H1 (cell line): ENCODE measurements at regions not wholly inside any gene's neighbourhood (a gene's known extent, or its start where the extent isn't known, plus 50 kb on each side); places are given as distances from the start of the nearest gene placed in this dataset.
"Not testable (repeated sequence)": the region's sequence is repeated elsewhere in the genome, so short reads cannot be mapped to it uniquely, and the experiment has no call there.

Experiments used
- CTCF ChIA-PET: fragments of 300-600 bp; sonication (Branson Sonifier 250); formaldehyde crosslinking; loops from one replicate; lab custom pipeline; 2021; ENCODE audit not compliant: partially characterized antibody; lab: Charles Lee
- POLR2A ChIA-PET: fragments of 300-600 bp; sonication (Branson Sonifier 250); formaldehyde crosslinking; loops from one replicate; lab custom pipeline; 2021; ENCODE audit warnings: inconsistent platforms; ENCODE audit not compliant: partially characterized antibody; lab: Charles Lee
- DNase-seq, 2 experiments: peaks; one replicate each; pipeline versions ENCODE4 v3.0.0 to v3.0.0-alpha.2; 2010 to 2022; ENCODE audit warnings: low spot score in 2 of 2, low read depth in 1 of 2, mixed read lengths in 1 of 2
- FAIRE-seq: peaks from 2 replicates; lab custom pipeline; 2011; peaks lifted over from hg19 to GRCh38; lab: Jason Lieb, UNC
- H2AFZ ChIP-seq: 2 replicates; pipeline ENCODE4 v1.8.1; 2012; ENCODE audit warnings: low read length, inconsistent platforms
- H2AK5ac ChIP-seq: 2 replicates; pipeline ENCODE4 v1.6.1; 2013; ENCODE audit warnings: low read depth, low read length
- H2BK120ac ChIP-seq: replicated peaks from 2 replicates; pipeline ENCODE3; 2013; ENCODE audit warnings: low read depth, low read length, inconsistent platforms
- H2BK12ac ChIP-seq: 2 replicates; pipeline ENCODE4 v1.6.1; 2013; ENCODE audit warnings: low read depth, low read length
- H2BK15ac ChIP-seq: 2 replicates; pipeline ENCODE4 v1.6.1; 2013; ENCODE audit warnings: low read length
- H2BK20ac ChIP-seq: 2 replicates; pipeline ENCODE4 v1.6.1; 2013; ENCODE audit warnings: low read length
- H2BK5ac ChIP-seq: 2 replicates; pipeline ENCODE4 v1.6.1; 2013; ENCODE audit warnings: low read depth, low read length
- H3K14ac ChIP-seq: 2 replicates; pipeline ENCODE4 v1.6.1; 2013; ENCODE audit warnings: inconsistent platforms; ENCODE audit not compliant: insufficient read length
- H3K18ac ChIP-seq: 2 replicates; pipeline ENCODE4 v1.6.1; 2013; ENCODE audit warnings: low read length; ENCODE audit errors: extremely low read depth
- H3K23ac ChIP-seq: 2 replicates; pipeline ENCODE4 v1.6.1; 2013; ENCODE audit warnings: inconsistent platforms; ENCODE audit not compliant: insufficient read length
- H3K23me2 ChIP-seq: 2 replicates; pipeline ENCODE4 v1.6.1; 2013; ENCODE audit warnings: low read depth, low read length
- H3K27ac ChIP-seq: 2 replicates; pipeline ENCODE4 v1.6.1; 2011; ENCODE audit warnings: low read depth, low read length, inconsistent platforms
- H3K27me3 ChIP-seq, 4 experiments: replicated peaks in 1 of 4; 1 replicate in 1 of 4; 2 replicates in 3 of 4; pipeline versions ENCODE4 v1.6.1 to v1.8.1; 2011 to 2013; ENCODE audit warnings: low read length in 3 of 4, mild to moderate bottlenecking in 3 of 4, inconsistent platforms in 2 of 4, mixed read lengths in 2 of 4, moderate library complexity in 1 of 4; ENCODE audit not compliant: control insufficient read depth in 3 of 4, insufficient read depth in 3 of 4; ENCODE audit errors: extremely low read depth in 1 of 4
- H3K36me3 ChIP-seq, 4 experiments: 2 replicates each; pipeline versions ENCODE4 v1.6.1 to v1.8.1; 2011 to 2013; ENCODE audit warnings: mild to moderate bottlenecking in 4 of 4, low read length in 3 of 4, moderate library complexity in 2 of 4, control low read depth in 1 of 4, inconsistent platforms in 1 of 4; ENCODE audit not compliant: insufficient read depth in 4 of 4, control insufficient read depth in 2 of 4
- H3K4ac ChIP-seq: replicated peaks from 2 replicates; pipeline ENCODE3; 2013; ENCODE audit warnings: low read length, low read depth, mixed read lengths, inconsistent platforms; ENCODE audit not compliant: insufficient read length
- H3K4me1 ChIP-seq, 4 experiments: replicated peaks in 1 of 4; 1 replicate in 1 of 4; 2 replicates in 3 of 4; pipeline versions ENCODE4 v1.6.1 to v1.8.1; 2011 to 2013; ENCODE audit warnings: low read length in 3 of 4, inconsistent platforms in 2 of 4, mixed read lengths in 1 of 4; ENCODE audit not compliant: insufficient read depth in 4 of 4, control insufficient read depth in 3 of 4
- H3K4me2 ChIP-seq, 2 experiments: 2 replicates each; pipeline versions ENCODE4 v1.6.1 to v1.8.1; 2011 to 2013; ENCODE audit warnings: low read depth in 2 of 2, low read length in 2 of 2, control low read depth in 1 of 2, inconsistent platforms in 1 of 2, mild to moderate bottlenecking in 1 of 2; ENCODE audit not compliant: insufficient read depth in 1 of 2
- H3K4me3 ChIP-seq, 4 experiments: fragments of 200-600, 300-600 bp in 1 of 4; sonication (generic), shearing (Covaris generic), sonication (Bioruptor Twin) in 1 of 4; 2 replicates each; pipeline versions ENCODE4 v1.5.1 to v1.8.1; 2011 to 2016; ENCODE audit warnings: low read length in 4 of 4, low read depth in 3 of 4, control low read depth in 2 of 4, inconsistent platforms in 2 of 4, mild to moderate bottlenecking in 2 of 4, mixed read lengths in 1 of 4, moderate library complexity in 1 of 4; ENCODE audit not compliant: insufficient read depth in 2 of 4; ENCODE audit errors: extremely low read depth in 1 of 4
- H3K56ac ChIP-seq: replicated peaks from 2 replicates; pipeline ENCODE3; 2013; ENCODE audit warnings: low read depth, mild to moderate bottlenecking, mixed read lengths, low read length, inconsistent platforms; ENCODE audit not compliant: insufficient read length
- H3K79me1 ChIP-seq: 2 replicates; pipeline ENCODE4 v1.6.1; 2013; ENCODE audit warnings: low read depth, low read length, control low read depth
- H3K79me2 ChIP-seq, 2 experiments: 2 replicates each; pipeline versions ENCODE4 v1.6.1 to v1.8.1; 2012 to 2013; ENCODE audit warnings: low read length in 2 of 2, mild to moderate bottlenecking in 2 of 2, inconsistent platforms in 1 of 2; ENCODE audit not compliant: insufficient read depth in 2 of 2, control insufficient read depth in 1 of 2
- H3K9ac ChIP-seq, 4 experiments: replicated peaks in 1 of 4; 1 replicate in 1 of 4; 2 replicates in 3 of 4; pipeline versions ENCODE4 v1.6.1 to v1.8.1; 2011 to 2013; ENCODE audit warnings: low read depth in 3 of 4, low read length in 3 of 4, control low read depth in 2 of 4, mild to moderate bottlenecking in 2 of 4, moderate library complexity in 2 of 4, inconsistent platforms in 1 of 4; ENCODE audit errors: extremely low read depth in 1 of 4
- H3K9me3 ChIP-seq, 2 experiments: 2 replicates each; pipeline versions ENCODE4 v1.6.1 to v1.8.1; 2012 to 2013; ENCODE audit warnings: mild to moderate bottlenecking in 2 of 2, moderate library complexity in 2 of 2, control low read depth in 1 of 2, inconsistent platforms in 1 of 2, low read depth in 1 of 2, low read length in 1 of 2, mixed read lengths in 1 of 2; ENCODE audit not compliant: insufficient read depth in 2 of 2
- H4K20me1 ChIP-seq, 2 experiments: replicated peaks in 1 of 2; 2 replicates each; pipeline versions ENCODE3 to v1.8.1; 2011 to 2013; ENCODE audit warnings: inconsistent platforms in 2 of 2, low read length in 2 of 2, mild to moderate bottlenecking in 1 of 2; ENCODE audit not compliant: insufficient read depth in 2 of 2, control insufficient read depth in 1 of 2
- H4K5ac ChIP-seq: 2 replicates; pipeline ENCODE4 v1.6.1; 2013; ENCODE audit warnings: low read length, low read depth, mixed read lengths, inconsistent platforms; ENCODE audit not compliant: insufficient read length
- H4K8ac ChIP-seq: 2 replicates; pipeline ENCODE4 v1.8.0; 2013; ENCODE audit warnings: mild to moderate bottlenecking, moderate library complexity, low read length, inconsistent platforms; ENCODE audit not compliant: insufficient read depth; ENCODE audit errors: extremely low read depth
- H4K91ac ChIP-seq: replicated peaks from 2 replicates; pipeline ENCODE3; 2013; ENCODE audit warnings: low read length, mixed read lengths, inconsistent platforms; ENCODE audit not compliant: insufficient read length
- POLR2A ChIP-seq, 2 experiments: IDR thresholded peaks; 1 replicate in 1 of 2; 2 replicates in 1 of 2; pipeline ENCODE4 v1.6.1; 2011; ENCODE audit warnings: low read depth in 2 of 2, low read length in 2 of 2, mild to moderate bottlenecking in 2 of 2; ENCODE audit errors: control extremely low read depth in 1 of 2
- WGBS, 2 experiments: shearing (Covaris generic) in 1 of 2; methylation state at CpG; one replicate each; pipeline versions ENCODE4 v1.1.6 to v1.1.7; 2013 to 2015; ENCODE audit warnings: low lambda C conversion rate in 2 of 2, mixed read lengths in 2 of 2, inconsistent platforms in 1 of 2, low coverage in 1 of 2, missing lambda C conversion rate in 1 of 2; ENCODE audit not compliant: insufficient replicate concordance in 2 of 2, insufficient coverage in 1 of 2, insufficient read length in 1 of 2; ENCODE audit errors: extremely low coverage in 1 of 2, missing lambda C conversion rate in 1 of 2; 5-methylcytosine and 5-hydroxymethylcytosine counted together

- H3K9ac ChIP-seq = peak overlapping the region in 3 of 4 experiments; percentile 8 to 60 (median 30); a peak in 3 of 7 replicates
- H3K36me3 ChIP-seq, H2BK120ac ChIP-seq, H4K5ac ChIP-seq, H2AK5ac ChIP-seq, H3K18ac ChIP-seq, DNase-seq, H3K9me3 ChIP-seq, H3K27me3 ChIP-seq, CTCF ChIA-PET, H3K4ac ChIP-seq, H3K56ac ChIP-seq, H3K14ac ChIP-seq, H2BK15ac ChIP-seq, H2BK20ac ChIP-seq, FAIRE-seq, H3K27ac ChIP-seq, H2BK5ac ChIP-seq, H4K8ac ChIP-seq, H2AFZ ChIP-seq, H3K79me1 ChIP-seq, H3K23me2 ChIP-seq, H3K79me2 ChIP-seq, H4K91ac ChIP-seq, H3K23ac ChIP-seq, H2BK12ac ChIP-seq, H4K20me1 ChIP-seq: not testable (repeated sequence)
- H3K4me2 ChIP-seq = peak overlapping the region; percentile 37 to 42; a peak in 3 of 4 replicates
- peak overlapping the region in 3 of 4 experiments; percentile 14 to 62 (median 53); a peak in 4 of 8 replicates for H3K4me3 ChIP-seq
- TF ChIP-seq POLR2A (IDR thresholded peaks at IDR 0.05; ENCODE audit: control extremely low read depth in 1 of 2, low read depth in 2 of 2, low read length in 2 of 2) = peak in 1 of 2 experiments; percentile 57; a peak in 1 of 3 replicates
- H3K4me1 ChIP-seq = peaks cover 0 to 16% (median 0%) of the 10 kb centered on the region in 4 experiments; a peak in 2 of 7 replicates
- 48% methylated on average over 9 of the region's 9 CpGs; no CpG with 5 or more reads in 1 of the 2 experiments for WGBS, 2 experiments
- POLR2A ChIA-PET = interaction anchor here (0.6 to 1.9 kb wide), 2 partner anchors 11 to 64 kb away, joined by 3 to 6 read pairs; no protein-coding TSS in a partner anchor
These were observed 1027.3 kb downstream of the DNAJB9 start for GRCh38 chr7:109596948-109597347.
